Activated T-helper 2 cell treated with anti-CD3 and anti-CD28 coated beads, Interferon-gamma antibody, Interleukin-2, Interleukin-4, amounts not matched to agents 10 μg/mL and 5 μg/mL and 100 μg/mL, durations not matched to agents 14 hours and 24 hours and 36 hours (primary cell): ENCODE measurements at regions not wholly inside any gene's neighbourhood (a gene's known extent, or its start where the extent isn't known, plus 50 kb on each side); places are given as distances from the start of the nearest gene placed in this dataset.

Experiments
- DNase-seq: peaks from one replicate; pipeline ENCODE4 v3.0.0; 2021; ENCODE audit warnings: low spot score
- H3K27ac Mint-ChIP-seq: one replicate; pipeline ENCODE4 v1.8.0; 2021; ENCODE audit warnings: mixed read lengths
- H3K27me3 Mint-ChIP-seq: one replicate; pipeline ENCODE4 v1.8.0; 2021; ENCODE audit warnings: low read depth, mixed read lengths
- H3K36me3 Mint-ChIP-seq: one replicate; pipeline ENCODE4 v1.8.0; 2021; ENCODE audit warnings: low read depth, mixed read lengths
- H3K4me1 Mint-ChIP-seq: one replicate; pipeline ENCODE4 v1.8.0; 2021; ENCODE audit warnings: low read depth, mixed read lengths
- H3K4me3 Mint-ChIP-seq: one replicate; pipeline ENCODE4 v1.8.0; 2021; ENCODE audit warnings: low read depth, mild to moderate bottlenecking, moderate library complexity, mixed read lengths
- H3K9me3 Mint-ChIP-seq: one replicate; pipeline ENCODE4 v1.8.0; 2021; ENCODE audit warnings: mixed read lengths
- intact Hi-C: fragments of 100-400 bp; cut with micrococcal nuclease; formaldehyde crosslinking; loops from one replicate; pipeline ENCODE4 v1.15.1; 2023

DNA sequence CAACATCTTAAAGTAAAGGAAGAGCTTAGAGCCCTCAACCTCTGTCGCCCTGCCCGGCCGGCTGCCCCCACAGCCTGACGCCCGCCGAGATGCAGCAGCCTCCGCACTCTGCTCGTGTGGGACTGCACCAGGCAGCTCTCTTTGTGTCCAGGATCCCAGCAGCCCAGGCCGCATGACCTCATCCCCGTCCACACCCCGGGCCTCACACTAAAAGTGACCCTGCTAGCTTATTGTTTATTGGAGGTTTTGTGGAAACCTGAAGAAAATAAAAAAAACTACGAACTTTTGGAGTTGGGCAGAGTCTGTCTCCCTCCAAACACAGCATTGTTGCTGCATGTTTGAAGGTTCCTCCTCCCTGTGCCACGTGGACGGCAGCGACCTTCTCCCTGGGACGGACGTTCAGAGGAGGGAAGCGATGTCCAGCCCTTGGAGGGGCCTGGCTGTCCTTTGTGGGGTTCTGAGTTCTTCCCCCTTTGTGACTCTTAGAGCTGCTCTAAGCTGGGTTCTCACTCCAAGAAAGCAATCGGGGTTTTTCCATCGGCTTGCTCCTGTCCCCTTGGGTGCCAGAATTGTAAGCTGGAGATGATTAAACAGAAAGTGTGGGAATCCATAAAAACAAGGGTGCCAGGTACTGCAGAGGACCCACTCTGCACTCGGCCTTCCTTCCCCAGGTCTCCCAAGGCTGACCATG, 103.5 kb upstream of the COL5A1 start:
- no peak for DNase-seq
- Mint-ChIP-seq H3K27ac (no peak overlapping the region), H3K9me3 (no peaks in the 10 kb centered on the region), H3K4me1 (no peaks in the 10 kb centered on the region), H3K4me3 (no peak overlapping the region), H3K36me3 (no peaks in the 10 kb centered on the region), H3K27me3 (no peaks in the 10 kb centered on the region)
- intact Hi-C loops = no loop called here

DNA sequence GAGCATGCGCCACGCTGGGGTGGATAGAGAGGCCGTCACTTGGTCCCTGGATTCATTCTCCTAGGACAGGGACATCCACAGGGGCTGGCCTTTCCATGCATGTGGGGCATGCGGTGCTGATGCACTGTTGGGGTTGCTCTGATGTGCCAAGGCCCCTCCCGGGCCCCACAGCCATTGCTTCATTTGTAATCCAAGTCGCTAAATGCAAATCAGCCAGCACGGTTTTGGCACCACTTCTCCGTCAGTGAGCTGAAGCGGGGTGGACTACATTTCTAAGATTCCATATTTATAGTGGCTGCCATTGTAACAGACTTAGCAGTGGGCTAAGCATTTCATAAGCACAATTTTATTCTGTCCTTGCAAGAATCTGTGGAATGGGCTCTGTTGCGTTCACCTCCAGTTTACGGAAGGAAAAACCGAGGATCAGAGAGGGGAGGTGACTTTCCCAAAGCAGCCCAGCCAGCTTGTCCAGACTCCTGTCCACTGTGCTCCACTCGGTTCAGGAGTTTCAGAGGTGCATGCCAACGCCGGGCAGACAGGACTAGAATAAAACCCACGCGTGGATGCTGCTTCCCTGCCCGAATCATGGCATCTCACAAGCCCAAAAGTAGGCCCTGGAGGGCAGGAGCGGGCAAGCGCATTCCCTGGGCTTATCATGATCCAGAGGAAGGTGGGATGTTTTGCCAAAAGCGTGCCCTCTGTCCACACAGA, 102.6 kb upstream of the COL5A1 start:
- Mint-ChIP-seq H3K27ac (no peak overlapping the region), H3K36me3 (no peaks in the 10 kb centered on the region), H3K4me1 (no peaks in the 10 kb centered on the region), H3K27me3 (no peaks in the 10 kb centered on the region), H3K9me3 (no peaks in the 10 kb centered on the region), H3K4me3 (no peak overlapping the region)
- DNase-seq = no peak
- intact Hi-C loops = no loop called here

DNA sequence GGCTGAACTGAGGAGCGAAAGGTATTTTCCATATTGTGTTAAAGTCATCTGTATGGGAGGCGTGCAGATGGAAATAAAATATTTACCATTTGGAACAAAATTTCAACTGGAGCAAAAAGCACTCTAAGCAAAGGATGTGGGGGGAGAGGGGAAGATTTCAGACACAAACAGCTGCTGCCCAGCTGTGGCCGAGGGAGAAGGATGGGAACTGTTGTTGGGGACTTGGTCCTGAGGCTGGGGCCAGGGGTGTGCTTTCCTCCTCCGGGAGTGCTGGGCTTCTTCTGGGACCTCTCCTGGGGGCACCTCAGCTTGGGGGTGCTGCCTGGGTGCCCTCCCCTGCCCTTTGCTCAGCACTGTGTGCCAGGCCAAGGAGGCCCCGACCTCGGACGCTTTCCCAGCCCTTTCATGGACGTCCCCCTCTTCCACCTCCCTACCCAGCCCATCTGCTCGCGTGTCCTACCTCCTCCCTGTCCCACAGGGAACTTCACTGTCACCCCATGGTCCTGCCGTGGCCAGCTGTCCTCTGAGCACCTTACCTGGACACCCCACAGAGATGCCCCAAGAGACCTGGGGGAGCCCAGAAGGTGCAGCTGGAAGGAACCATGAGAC, 101.9 kb upstream of the COL5A1 start:
- no peak for DNase-seq
- no peaks in the 10 kb centered on the region for H3K9me3 Mint-ChIP-seq
- H3K4me1 Mint-ChIP-seq = no peaks in the 10 kb centered on the region
- H3K36me3 Mint-ChIP-seq = no peaks in the 10 kb centered on the region
- no peak overlapping the region for H3K4me3 Mint-ChIP-seq
- intact Hi-C loops = no loop called here
- no peaks in the 10 kb centered on the region for H3K27me3 Mint-ChIP-seq
- H3K27ac Mint-ChIP-seq = no peak overlapping the region

DNA sequence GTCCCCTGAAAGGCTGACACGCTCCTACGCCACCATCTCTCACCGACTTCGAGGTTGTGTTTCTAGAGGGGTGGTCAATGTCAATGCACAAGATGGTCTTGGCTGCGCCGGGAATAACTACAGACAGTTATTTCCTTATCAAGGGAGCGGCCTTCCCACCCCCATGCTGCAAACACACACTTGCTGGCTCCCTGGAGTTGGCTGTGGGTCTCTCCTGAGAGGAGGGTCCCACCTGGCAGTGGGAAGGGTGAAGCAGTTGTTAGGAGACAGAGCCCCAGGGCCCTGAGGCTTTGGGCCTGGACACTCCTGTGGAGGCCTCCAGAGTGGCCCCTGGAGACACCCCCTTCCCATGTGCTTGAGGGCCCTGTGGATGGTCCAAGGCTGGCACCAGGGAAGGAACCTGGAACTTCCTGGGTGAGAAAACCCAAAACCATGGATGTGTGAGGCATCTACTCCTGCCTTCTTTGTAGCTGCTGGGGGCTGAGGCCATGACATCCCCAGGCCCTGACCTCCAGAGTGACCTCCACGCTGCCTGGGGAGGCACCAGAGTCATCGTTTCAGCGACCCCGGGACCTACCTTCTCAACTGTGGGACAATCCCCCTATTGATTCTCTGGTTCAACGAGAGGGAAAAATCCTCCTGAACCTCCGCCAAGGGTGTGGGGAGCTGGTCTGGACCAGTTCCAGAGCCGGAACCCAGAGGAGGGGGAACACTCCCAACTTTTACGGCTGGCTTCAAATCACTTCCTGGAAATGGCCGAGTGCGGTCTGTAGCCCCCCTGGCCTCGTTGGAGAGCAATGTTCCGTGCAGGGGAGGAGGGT, 101.1 kb upstream of the COL5A1 start:
- no peaks in the 10 kb centered on the region for H3K9me3 Mint-ChIP-seq
- intact Hi-C loops = no loop called here
- H3K4me1 Mint-ChIP-seq = no peaks in the 10 kb centered on the region
- no peak overlapping the region for H3K4me3 Mint-ChIP-seq
- no peak for DNase-seq
- no peaks in the 10 kb centered on the region for H3K36me3 Mint-ChIP-seq
- no peaks in the 10 kb centered on the region for H3K27me3 Mint-ChIP-seq
- no peak overlapping the region for H3K27ac Mint-ChIP-seq

DNA sequence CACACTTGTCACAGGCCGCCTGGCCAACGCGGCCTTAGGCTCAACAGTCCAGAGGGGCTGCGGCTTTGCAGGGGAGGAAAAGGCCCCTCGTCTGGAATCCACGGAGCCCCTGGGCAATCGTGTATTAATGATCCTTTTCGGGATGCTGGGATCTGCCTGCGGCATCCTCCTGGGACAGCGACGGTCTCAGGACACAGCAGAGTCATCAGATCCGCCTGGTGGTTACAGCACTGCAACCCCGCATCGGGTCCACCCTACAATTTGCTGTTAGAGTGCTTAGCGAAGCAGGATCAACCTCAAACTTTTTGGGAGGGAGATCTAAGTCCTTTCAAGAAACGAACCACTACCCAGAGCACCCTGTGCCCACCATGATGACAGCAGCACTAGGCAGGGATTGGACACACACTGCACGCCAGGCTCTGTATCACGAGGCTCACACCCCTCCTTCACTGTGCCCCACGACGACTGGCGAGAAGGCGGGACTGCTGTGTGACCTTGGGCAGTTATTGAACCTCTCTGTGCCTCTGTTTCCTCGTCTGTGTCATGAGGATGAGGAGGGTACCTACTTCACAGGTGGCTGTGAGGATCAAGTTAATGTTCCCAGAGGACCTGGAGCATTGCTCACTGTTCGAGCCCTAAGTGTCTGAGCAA, 100.4 kb upstream of the COL5A1 start:
- Mint-ChIP-seq H3K27ac (no peak overlapping the region), H3K4me3 (no peak overlapping the region)

DNA sequence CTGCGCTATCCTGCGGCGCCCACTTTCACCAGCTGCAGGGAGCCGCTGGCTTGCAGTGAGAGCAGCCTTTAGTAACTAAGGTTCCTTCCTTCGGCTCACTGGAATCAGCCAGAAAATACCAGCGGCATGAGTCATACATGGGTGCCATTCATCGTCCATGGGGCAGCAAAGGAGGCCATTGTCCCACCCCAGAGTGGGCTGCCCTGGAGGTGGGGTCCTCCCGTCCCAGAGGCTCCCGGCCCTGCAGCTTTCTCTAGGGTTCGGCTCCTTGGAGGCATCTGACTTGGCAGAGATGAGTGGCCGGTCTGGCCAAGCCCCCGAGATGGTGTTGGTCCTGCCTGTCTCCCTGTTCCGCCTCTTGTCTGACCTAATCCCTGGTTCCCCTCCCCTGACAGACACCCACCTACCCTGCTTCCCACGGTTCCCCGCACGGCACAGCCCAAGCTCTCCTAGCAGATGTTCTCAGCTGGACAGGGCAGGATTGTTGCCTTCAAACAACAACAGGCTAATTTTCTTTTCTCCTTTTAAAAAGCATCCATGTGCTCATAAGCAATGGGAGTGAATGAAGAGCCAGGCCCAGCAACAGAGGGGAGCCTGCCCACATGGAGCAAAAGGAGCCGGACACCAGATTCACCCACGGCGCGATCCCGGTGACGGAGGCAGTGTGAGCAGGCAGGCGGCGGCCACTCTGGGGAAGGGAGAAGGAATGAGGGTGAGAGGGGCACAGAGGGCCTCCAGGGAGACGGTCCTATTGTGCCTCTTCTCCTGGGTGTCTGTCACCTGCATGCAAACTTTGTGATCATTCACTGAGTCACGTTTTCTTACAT, 97.0 kb upstream of the COL5A1 start:
- Mint-ChIP-seq H3K27me3 (no peaks in the 10 kb centered on the region), H3K4me3 (no peak overlapping the region), H3K27ac (no peak overlapping the region), H3K36me3 (no peaks in the 10 kb centered on the region), H3K4me1 (no peaks in the 10 kb centered on the region), H3K9me3 (no peaks in the 10 kb centered on the region)
- no peak for DNase-seq
- intact Hi-C loops = no loop called here

More for the DNA sequence above, 100.4 kb upstream of the COL5A1 start:
- no peaks in the 10 kb centered on the region for H3K9me3 Mint-ChIP-seq
- intact Hi-C loops = no loop called here
- H3K36me3 Mint-ChIP-seq = no peaks in the 10 kb centered on the region
- H3K4me1 Mint-ChIP-seq = no peaks in the 10 kb centered on the region
- DNase-seq = no peak
- H3K27me3 Mint-ChIP-seq = no peaks in the 10 kb centered on the region

DNA sequence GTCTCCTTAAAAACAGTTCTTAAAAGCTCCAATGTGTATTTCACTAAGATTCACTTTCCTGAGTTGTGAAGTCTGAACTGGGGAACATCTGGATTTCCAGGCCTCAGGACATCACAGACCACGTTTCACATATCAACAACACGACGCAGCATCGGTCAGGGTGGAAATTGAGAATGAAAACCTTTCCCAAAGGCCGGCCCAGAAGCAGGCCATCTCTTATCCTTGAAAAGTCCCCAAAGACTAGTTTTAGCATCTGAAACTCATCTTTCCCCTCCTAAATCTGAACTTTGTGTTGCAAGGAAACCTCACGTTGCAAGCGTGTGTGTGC, 96.4 kb upstream of the COL5A1 start:
- H3K36me3 Mint-ChIP-seq = no peaks in the 10 kb centered on the region
- H3K27ac Mint-ChIP-seq = no peak overlapping the region
- DNase-seq = no peak
- H3K9me3 Mint-ChIP-seq = no peaks in the 10 kb centered on the region
- no peaks in the 10 kb centered on the region for H3K4me1 Mint-ChIP-seq
- intact Hi-C loops = no loop called here
- H3K27me3 Mint-ChIP-seq = no peaks in the 10 kb centered on the region
- no peak overlapping the region for H3K4me3 Mint-ChIP-seq

DNA sequence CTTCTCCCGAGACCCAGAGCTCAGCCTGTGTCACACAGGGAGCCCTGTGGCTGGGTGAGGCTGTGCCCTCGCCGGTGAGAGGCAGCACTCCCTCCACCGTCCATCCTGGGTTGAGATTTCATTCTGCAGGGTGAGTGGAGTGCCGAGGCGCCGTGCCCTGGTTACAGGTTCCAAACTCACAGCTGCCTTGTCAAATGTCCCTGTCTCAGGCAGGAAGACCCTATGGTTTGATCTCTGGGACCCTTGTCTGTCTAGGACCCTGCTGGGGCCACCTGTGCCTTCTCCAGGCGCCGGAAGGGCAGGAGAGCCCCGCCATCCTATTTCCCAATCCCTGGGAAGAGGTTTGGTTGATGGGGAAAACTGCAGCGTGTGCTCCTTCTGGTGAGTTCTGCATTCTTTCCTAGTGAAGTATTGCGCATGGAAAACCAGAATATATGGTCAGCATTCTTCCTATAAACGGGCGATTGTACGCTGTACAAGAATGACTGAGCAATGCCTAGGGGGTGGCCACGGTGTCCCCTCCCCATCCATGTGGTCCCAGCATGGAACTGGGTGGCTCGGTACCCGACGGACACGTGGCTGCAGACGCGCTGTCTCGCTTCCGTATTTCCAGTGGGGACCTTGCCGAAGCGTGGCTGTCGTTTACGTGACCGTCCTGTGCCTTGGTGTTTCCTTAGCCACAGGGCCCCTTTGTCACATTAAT, 95.9 kb upstream of the COL5A1 start:
- Mint-ChIP-seq H3K36me3 (no peaks in the 10 kb centered on the region), H3K9me3 (no peaks in the 10 kb centered on the region), H3K27me3 (no peaks in the 10 kb centered on the region), H3K4me3 (no peak overlapping the region), H3K27ac (no peak overlapping the region), H3K4me1 (no peaks in the 10 kb centered on the region)
- intact Hi-C loops = no loop called here
- no peak for DNase-seq

DNA sequence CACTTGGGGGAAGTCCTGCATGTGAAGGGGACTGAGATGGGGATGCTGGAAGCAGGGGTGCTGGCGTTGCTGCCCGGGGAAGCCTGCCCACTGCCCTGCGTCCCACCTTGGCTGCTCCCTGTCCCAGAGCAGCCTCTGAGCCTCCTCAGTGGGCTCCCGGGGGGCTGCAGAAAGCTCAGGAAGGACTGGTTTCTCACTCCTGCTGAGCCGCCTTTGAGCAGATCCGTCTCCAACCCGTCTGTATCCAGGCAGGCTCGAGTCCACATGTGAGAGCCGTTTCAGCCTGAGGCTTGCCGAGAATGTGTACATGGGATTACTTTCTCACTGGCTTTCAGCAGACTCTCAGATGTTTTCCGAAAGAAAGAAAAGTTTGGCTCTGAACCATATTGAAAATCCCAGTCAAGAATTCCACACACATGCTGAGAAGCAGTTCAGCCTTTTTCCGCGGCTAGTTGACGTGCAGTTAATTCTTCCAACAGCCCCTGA, 95.3 kb upstream of the COL5A1 start:
- Mint-ChIP-seq H3K4me1 (no peaks in the 10 kb centered on the region), H3K9me3 (no peaks in the 10 kb centered on the region), H3K4me3 (no peak overlapping the region), H3K36me3 (no peaks in the 10 kb centered on the region), H3K27me3 (no peaks in the 10 kb centered on the region), H3K27ac (no peak overlapping the region)
- no peak for DNase-seq
- intact Hi-C loops = no loop called here

DNA sequence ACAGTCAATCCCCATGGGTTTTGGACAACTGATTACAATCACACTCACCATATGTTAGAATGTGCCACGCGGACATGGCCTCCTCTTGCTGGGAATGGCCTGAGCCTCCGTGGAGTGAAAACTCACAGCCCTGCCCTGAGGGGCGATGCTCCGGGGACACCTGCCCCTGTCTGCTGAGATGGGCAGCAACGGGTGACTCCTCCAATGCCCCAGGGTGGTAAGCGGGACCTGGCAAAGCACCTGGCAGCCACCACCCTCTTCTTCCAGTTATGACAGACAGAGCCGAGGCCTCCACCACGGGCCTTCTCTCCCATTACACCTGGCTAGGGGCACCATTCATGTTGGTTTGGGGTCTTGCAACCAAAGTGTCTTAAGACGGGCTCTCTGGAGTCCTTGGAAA, 94.9 kb upstream of the COL5A1 start:
- no peak for DNase-seq
- Mint-ChIP-seq H3K27me3 (no peaks in the 10 kb centered on the region), H3K9me3 (no peaks in the 10 kb centered on the region), H3K4me1 (no peaks in the 10 kb centered on the region), H3K4me3 (no peak overlapping the region), H3K27ac (no peak overlapping the region), H3K36me3 (no peaks in the 10 kb centered on the region)
- intact Hi-C loops = no loop called here

DNA sequence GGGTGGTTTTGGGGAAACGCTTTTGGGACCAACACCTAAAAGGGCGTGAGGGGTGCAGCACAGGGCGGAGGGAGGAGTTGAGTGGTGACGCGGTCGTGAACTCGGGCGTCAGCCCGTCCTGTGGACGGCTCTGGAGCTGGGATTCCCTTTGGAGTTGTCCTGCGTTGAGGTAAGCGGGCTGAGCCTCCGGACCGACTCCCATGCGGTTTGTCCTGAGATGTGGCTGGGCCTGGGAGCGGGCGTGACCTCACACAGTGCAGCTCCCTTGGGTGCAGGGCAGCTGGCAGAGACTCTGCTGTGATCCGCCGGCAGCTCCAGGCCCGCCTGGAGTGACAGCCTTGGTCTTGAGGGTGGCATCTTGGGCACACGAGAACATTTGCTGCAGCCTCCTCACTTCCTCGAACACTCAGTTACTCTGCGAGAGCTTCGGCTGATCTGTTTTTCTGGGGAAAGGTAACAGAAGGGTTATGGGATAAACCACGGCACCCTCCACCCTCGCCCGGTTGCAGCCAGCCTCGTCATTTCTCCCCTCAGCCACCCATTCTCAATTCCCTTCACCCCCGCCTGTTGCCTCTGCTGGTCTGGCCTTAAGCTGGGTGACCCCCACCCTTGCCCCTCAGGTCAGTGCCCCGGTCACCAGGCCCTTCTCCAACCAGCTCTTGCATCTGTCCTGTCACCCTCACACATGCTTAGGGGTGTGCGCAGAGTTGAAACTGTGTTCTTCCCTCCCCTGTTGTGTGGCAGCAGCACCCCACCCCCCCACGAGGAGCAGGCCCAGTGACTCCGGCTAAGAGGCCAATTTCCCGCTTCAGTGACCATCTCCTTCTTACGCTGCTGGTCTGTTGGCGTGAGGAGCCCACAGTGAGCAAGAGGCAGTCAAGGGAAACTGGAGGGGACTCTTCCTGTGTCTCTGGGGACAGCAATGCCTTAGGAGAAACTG, 94.2 kb upstream of the COL5A1 start:
- Mint-ChIP-seq H3K4me3 (no peak overlapping the region), H3K9me3 (no peaks in the 10 kb centered on the region), H3K27me3 (no peaks in the 10 kb centered on the region), H3K27ac (no peak overlapping the region), H3K36me3 (no peaks in the 10 kb centered on the region), H3K4me1 (no peaks in the 10 kb centered on the region)
- no peak for DNase-seq
- intact Hi-C loops = no loop called here
